Duodenal mucosa (tissue), 2 donors: ENCODE measurements at regions not wholly inside any gene's neighbourhood (a gene's known extent, or its start where the extent isn't known, plus 50 kb on each side); places are given as distances from the start of the nearest gene placed in this dataset.

Source experiments
- H3K27ac ChIP-seq: one replicate; pipeline ENCODE4 v1.7.0; 2013; ENCODE audit warnings: low read depth, low read length
- H3K27me3 ChIP-seq, 2 donors: one replicate each; pipeline ENCODE4 v1.7.0; 2013; ENCODE audit warnings: low read length in 2 of 2, control low read depth in 1 of 2; ENCODE audit not compliant: insufficient read depth in 2 of 2, control insufficient read depth in 1 of 2
- H3K36me3 ChIP-seq, 2 donors: one replicate each; pipeline ENCODE4 v1.7.0; 2013; ENCODE audit warnings: low read length in 2 of 2, control low read depth in 1 of 2; ENCODE audit not compliant: insufficient read depth in 2 of 2, control insufficient read depth in 1 of 2
- H3K4me1 ChIP-seq, 2 donors: one replicate each; pipeline ENCODE4 v1.7.0; 2013; ENCODE audit warnings: low read length in 2 of 2, control low read depth in 1 of 2; ENCODE audit not compliant: insufficient read depth in 2 of 2, control insufficient read depth in 1 of 2
- H3K4me3 ChIP-seq, 2 donors: one replicate each; pipeline ENCODE4 v1.7.0; 2013; ENCODE audit warnings: low read length in 2 of 2, low read depth in 1 of 2
- H3K9ac ChIP-seq, 2 donors: one replicate each; pipeline ENCODE4 v1.7.0; 2013; ENCODE audit warnings: low read length in 2 of 2, low read depth in 1 of 2
- H3K9me3 ChIP-seq, 2 donors: one replicate each; pipeline ENCODE4 v1.7.0; 2013; ENCODE audit warnings: low read length in 2 of 2, control low read depth in 1 of 2; ENCODE audit not compliant: control insufficient read depth in 1 of 2

DNA sequence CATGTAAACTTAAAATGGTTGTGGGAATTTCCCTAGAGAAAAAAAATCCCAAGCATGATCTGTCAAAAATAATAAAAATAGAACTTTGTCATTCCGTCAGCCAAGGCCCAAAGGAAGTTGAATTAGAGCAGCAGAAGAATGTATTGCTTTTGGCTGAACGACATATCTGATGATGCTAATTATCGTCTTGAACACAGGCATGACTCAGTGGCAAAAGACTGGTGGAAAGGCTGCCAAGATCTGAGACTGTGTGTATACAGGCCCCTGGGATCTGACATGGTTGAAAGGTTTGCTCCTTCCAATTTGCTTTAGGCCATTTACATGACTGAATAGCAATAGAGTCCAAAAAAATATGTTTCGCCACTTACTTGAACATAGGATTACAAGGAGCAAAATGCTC, 1057.1 kb upstream of the CRIM1 start:
- Histone ChIP-seq H3K9me3 (no peaks in the 10 kb centered on the region), H3K27me3 (no peaks in the 10 kb centered on the region), H3K9ac (no peak overlapping the region), H3K36me3 (no peaks in the 10 kb centered on the region), H3K4me3 (no peak overlapping the region), H3K4me1 (no peaks in the 10 kb centered on the region), H3K27ac (no peak overlapping the region)

GRCh38 chr2:35297403-35297802, 1058.2 kb upstream of the CRIM1 start:
- Histone ChIP-seq H3K4me3 (no peak overlapping the region), H3K9me3 (no peaks in the 10 kb centered on the region), H3K9ac (no peak overlapping the region), H3K4me1 (no peaks in the 10 kb centered on the region), H3K27ac (no peak overlapping the region), H3K27me3 (no peaks in the 10 kb centered on the region), H3K36me3 (no peaks in the 10 kb centered on the region)

GRCh38 chr2:35294636-35295263, 1060.8 kb upstream of the CRIM1 start:
- H3K36me3 ChIP-seq: no peaks in the 10 kb centered on the region
- H3K9me3 ChIP-seq: peaks cover 5 to 8% of the 10 kb centered on the region in 2 donors
- H3K27me3 ChIP-seq: no peaks in the 10 kb centered on the region
- no peak overlapping the region for H3K9ac ChIP-seq
- no peak overlapping the region for H3K4me3 ChIP-seq
- no peaks in the 10 kb centered on the region for H3K4me1 ChIP-seq
- no peak overlapping the region for H3K27ac ChIP-seq

DNA sequence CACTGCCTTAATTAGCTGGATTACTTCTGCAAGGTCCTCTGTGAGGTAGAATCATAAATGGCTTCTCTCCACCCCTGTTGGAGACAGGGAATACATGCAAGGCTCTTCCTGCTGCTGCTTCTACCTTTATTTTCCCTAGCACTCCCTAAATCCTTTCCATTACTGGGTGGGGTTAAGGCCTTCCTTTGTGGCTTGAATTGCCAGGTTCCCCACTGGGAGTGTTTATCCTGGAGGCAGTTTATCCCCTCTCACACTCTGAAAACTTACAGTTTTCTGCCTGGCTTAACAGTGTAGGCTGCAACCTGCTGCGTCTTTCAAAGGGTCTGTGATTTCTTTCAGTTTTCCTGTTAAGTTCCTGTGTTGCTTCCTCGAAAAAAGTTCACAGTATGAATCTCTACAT, 1062.3 kb upstream of the CRIM1 start:
- Histone ChIP-seq H3K27ac (no peak overlapping the region), H3K9me3 (peaks cover 5 to 8% of the 10 kb centered on the region in 2 donors), H3K4me3 (no peak overlapping the region), H3K36me3 (no peaks in the 10 kb centered on the region), H3K27me3 (no peaks in the 10 kb centered on the region), H3K9ac (no peak overlapping the region), H3K4me1 (no peaks in the 10 kb centered on the region)

GRCh38 chr2:35292199-35292598, 1063.4 kb upstream of the CRIM1 start:
- Histone ChIP-seq H3K36me3 (no peaks in the 10 kb centered on the region), H3K4me3 (no peak overlapping the region), H3K9ac (no peak overlapping the region), H3K4me1 (no peaks in the 10 kb centered on the region), H3K9me3 (peaks cover 5 to 11% of the 10 kb centered on the region in 2 donors), H3K27ac (no peak overlapping the region), H3K27me3 (no peaks in the 10 kb centered on the region)

DNA sequence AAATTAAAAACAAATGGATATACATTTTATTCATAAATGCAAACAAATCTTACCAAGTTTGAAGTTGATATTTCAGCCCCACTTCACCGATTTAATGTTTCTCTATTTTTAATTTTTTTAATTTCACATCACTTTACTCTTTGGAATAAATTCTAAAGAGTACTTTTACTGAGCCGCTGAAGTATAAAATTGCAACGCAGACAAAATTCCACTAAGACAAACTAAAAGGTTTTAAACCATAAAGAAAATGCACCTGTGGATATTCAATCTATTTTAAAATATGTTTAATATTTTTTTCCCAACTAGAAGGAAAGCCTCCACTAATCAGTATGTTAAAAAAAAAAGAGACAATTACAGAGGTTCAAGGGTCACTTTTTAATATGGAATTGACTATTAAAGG, 1073.9 kb upstream of the CRIM1 start:
- H3K27ac ChIP-seq: no peak overlapping the region
- H3K4me1 ChIP-seq: no peaks in the 10 kb centered on the region
- no peak overlapping the region for H3K9ac ChIP-seq
- H3K36me3 ChIP-seq: no peaks in the 10 kb centered on the region
- peaks cover 3 to 16% of the 10 kb centered on the region in 2 donors for H3K9me3 ChIP-seq
- H3K4me3 ChIP-seq: no peak overlapping the region
- H3K27me3 ChIP-seq: no peaks in the 10 kb centered on the region

DNA sequence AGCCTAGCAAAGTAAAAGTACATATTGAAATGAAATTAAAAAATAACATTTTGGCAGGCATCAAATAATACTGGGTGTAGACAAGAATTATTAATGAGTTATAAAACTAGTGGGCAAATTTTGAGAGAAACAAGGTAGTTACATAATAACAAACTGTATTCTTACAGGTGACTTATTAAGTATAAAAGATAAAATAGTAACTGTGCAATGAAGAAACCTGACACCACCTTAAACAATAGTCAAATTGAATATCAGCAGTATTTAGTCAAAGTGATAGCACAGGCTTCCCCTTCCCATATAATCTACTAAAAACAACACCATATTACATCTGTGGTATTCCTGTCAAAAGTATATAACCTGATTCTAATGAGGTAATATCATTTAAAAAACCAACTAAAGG, 1099.8 kb upstream of the CRIM1 start:
- Histone ChIP-seq H3K9ac (no peak overlapping the region), H3K27me3 (no peaks in the 10 kb centered on the region), H3K27ac (no peak overlapping the region), H3K4me1 (no peaks in the 10 kb centered on the region), H3K4me3 (no peak overlapping the region), H3K9me3 (peaks cover 0 to 2% of the 10 kb centered on the region in 2 donors), H3K36me3 (no peaks in the 10 kb centered on the region)

GRCh38 chr2:35251156-35251555, 1104.4 kb upstream of the CRIM1 start:
- peaks cover 7 to 11% of the 10 kb centered on the region in 2 donors for H3K9me3 ChIP-seq
- no peak overlapping the region for H3K27ac ChIP-seq
- no peak overlapping the region for H3K4me3 ChIP-seq
- no peaks in the 10 kb centered on the region for H3K27me3 ChIP-seq
- no peaks in the 10 kb centered on the region for H3K36me3 ChIP-seq
- H3K4me1 ChIP-seq: no peaks in the 10 kb centered on the region
- H3K9ac ChIP-seq: no peak overlapping the region

DNA sequence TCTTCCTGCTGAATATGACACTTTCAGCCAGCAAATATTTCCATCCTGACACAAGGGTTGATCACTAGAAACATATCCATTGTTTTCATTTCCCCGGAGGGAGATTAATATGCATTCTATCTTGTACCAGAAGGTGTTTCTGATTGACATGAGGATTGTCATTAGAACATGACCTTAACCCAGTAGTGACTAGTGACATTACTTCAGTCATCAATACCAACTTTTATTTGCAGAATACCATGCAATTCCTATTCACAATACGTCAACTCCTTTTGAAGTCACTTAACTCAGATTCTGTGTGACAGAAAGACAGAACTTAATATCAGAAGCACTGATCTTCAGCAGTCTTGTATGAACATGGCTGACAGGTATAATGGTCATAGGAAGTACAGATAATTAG, 1108.9 kb upstream of the CRIM1 start:
- Histone ChIP-seq H3K27me3 (no peaks in the 10 kb centered on the region), H3K27ac (no peak overlapping the region), H3K36me3 (no peaks in the 10 kb centered on the region), H3K4me1 (no peaks in the 10 kb centered on the region), H3K9me3 (peaks cover 7 to 8% of the 10 kb centered on the region in 2 donors), H3K9ac (no peak overlapping the region), H3K4me3 (no peak overlapping the region)

GRCh38 chr2:35228584-35228983, 1127.0 kb upstream of the CRIM1 start:
- Histone ChIP-seq H3K4me3 (no peak overlapping the region), H3K9me3 (no peaks in the 10 kb centered on the region), H3K27ac (no peak overlapping the region), H3K36me3 (no peaks in the 10 kb centered on the region), H3K4me1 (no peaks in the 10 kb centered on the region), H3K9ac (no peak overlapping the region), H3K27me3 (no peaks in the 10 kb centered on the region)

GRCh38 chr2:35220461-35220860, 1135.1 kb upstream of the CRIM1 start:
- no peak overlapping the region for H3K4me3 ChIP-seq
- no peak overlapping the region for H3K9ac ChIP-seq
- no peak overlapping the region for H3K27ac ChIP-seq
- no peaks in the 10 kb centered on the region for H3K4me1 ChIP-seq
- no peaks in the 10 kb centered on the region for H3K27me3 ChIP-seq
- H3K9me3 ChIP-seq: peaks cover 9 to 17% of the 10 kb centered on the region in 2 donors
- no peaks in the 10 kb centered on the region for H3K36me3 ChIP-seq
